MM.1S (cell line): ENCODE measurements at regions not wholly inside any gene's neighbourhood (a gene's known extent, or its start where the extent isn't known, plus 50 kb on each side); places are given as distances from the start of the nearest gene placed in this dataset.

ENCODE experiments used
- CTCF ChIP-seq: fragments of 300-600 bp; sonication (generic); IDR thresholded peaks from 2 replicates; pipeline ENCODE4 v1.5.1; 2016; ENCODE audit warnings: antibody characterized with exemption, low read length, mixed read lengths
- EZH2 ChIP-seq: fragments of 300-600 bp; sonication (generic); optimal IDR thresholded peaks from 2 replicates; pipeline ENCODE3; 2017; ENCODE audit warnings: low read depth, mild to moderate bottlenecking, antibody characterized with exemption, low read length, mixed read lengths
- EZH2phosphoT487 ChIP-seq: fragments of 300-600 bp; sonication (generic); IDR thresholded peaks from 2 replicates; pipeline ENCODE4 v1.6.1; 2018; ENCODE audit warnings: antibody characterized with exemption, low read length

- TF ChIP-seq CTCF (no peak), EZH2 (no peak), EZH2phosphoT487 (no peak)
These were observed 348.3 kb downstream of the LIG4 start for GRCh38 chr13:107866941-107867623.
